ENCODE measurements at regions not wholly inside any gene's neighbourhood (a gene's known extent, or its start where the extent isn't known, plus 50 kb on each side); places are given as distances from the start of the nearest gene placed in this dataset.

- TF ChIP-seq, protein P1, sequence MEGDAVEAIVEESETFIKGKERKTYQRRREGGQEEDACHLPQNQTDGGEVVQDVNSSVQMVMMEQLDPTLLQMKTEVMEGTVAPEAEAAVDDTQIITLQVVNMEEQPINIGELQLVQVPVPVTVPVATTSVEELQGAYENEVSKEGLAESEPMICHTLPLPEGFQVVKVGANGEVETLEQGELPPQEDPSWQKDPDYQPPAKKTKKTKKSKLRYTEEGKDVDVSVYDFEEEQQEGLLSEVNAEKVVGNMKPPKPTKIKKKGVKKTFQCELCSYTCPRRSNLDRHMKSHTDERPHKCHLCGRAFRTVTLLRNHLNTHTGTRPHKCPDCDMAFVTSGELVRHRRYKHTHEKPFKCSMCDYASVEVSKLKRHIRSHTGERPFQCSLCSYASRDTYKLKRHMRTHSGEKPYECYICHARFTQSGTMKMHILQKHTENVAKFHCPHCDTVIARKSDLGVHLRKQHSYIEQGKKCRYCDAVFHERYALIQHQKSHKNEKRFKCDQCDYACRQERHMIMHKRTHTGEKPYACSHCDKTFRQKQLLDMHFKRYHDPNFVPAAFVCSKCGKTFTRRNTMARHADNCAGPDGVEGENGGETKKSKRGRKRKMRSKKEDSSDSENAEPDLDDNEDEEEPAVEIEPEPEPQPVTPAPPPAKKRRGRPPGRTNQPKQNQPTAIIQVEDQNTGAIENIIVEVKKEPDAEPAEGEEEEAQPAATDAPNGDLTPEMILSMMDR (IDR thresholded peaks at IDR 0.05) = no peak
- no peak for TF ChIP-seq POLR2A (IDR thresholded peaks at IDR 0.05)
These were observed 344.3 kb downstream of the TEX29 start for GRCh38 chr13:111664696-111665095.

All from testis (tissue), 2 donors.